EL (cell line): ENCODE measurements at regions not wholly inside any gene's neighbourhood (a gene's known extent, or its start where the extent isn't known, plus 50 kb on each side); places are given as distances from the start of the nearest gene placed in this dataset.
"Not testable (repeated sequence)": the region's sequence is repeated elsewhere in the genome, so short reads cannot be mapped to it uniquely, and the experiment has no call there.

Experiments used
- DNase-seq: peaks from one replicate; pipeline ENCODE4 v3.0.0-alpha.2; 2016

DNA sequence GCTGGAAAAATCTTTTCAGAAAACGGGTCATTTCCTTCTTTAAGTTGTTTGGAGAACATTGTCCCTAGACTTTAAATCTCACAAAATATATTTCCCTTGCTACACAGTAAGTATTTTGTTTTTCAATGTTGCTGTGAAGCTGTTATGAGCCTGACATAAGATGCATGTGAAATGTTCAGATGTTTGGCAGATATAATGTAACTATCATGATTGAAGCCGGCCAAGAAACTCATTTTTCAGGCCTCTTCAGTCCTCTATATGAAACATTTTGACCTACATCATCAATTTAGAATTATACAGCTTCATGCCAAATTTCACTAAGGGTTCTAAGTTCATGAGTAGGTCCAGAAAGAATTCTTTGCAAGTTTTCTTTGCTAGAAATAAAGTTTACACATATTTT, 133.8 kb downstream of the JRKL start:
- no peak for DNase-seq

DNA sequence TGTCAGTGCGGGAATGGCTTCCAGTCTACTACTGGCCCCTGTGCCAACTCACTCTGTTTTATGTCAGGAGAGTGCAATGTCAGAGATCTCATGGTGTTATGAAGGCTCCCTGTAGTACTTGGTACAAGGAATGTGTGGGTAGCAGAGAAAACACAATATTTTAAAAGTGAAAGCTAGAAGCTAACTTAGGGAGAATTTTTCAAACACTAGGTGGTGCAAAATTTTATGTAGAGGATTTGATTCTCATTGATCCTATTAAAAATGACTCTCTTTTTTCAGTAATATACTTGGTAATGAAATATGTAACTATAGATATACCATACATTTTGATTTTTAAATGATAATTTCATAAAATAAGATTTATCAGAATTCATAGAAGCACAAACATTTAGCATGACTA, 134.7 kb downstream of the JRKL start:
- DNase-seq, result no peak

DNA sequence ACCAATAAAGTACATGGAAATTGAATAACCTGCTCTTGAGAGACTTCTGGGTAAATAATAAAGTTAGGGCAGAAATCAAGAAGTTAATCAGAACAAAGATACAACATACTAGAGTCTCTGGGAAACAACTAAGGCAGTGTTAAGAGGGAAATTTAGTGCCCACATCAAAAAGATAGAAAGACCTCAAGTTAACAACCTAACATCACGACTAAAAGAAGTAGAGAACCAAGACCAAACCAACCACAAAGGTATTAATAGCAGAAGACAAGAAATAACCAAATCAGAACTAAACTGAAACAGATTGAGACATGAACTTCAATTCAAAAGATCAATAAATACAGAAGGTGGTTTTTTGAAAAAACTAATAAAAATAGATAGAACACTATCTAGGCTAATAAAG, 140.7 kb downstream of the JRKL start:
- no peak for DNase-seq

DNA sequence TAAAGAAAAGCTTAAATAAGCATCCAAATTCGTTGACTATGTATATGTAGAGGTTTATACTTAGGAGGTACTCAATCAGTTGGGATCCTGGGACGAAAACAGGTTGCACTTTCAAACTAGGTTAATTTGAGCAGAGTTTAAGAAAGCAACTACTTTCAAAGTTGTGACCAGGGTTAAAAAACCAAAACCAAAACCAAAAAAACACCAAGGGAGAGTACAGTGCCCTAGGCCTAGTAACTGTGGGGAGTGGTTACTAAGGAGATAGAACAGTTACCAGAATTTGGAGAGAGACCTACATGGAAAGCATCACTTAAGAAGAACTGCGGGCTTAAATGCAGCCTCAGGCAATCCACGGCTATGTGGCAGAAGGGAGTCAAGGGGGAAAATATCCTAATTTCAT, 148.3 kb downstream of the JRKL start:
- DNase-seq, result no peak

DNA sequence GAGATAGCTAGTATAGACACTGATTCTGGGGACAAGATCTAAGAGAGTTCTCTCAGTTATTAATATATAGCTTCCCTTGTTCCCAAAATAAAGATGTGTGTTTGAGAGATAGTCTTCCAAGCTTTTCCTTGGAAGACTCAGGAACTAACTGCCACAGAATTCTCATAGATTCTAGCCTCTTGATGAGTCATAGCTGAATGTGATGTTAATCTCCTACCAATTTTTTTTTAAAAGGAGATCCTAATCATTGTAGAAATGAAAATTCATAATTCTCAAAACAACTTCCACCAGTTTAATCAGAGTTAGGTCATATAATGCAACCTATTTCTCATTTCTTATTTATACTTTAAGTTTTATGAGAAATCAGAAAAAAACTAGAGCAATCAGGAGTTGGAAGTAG, 148.8 kb downstream of the JRKL start:
- DNase-seq, result no peak

DNA sequence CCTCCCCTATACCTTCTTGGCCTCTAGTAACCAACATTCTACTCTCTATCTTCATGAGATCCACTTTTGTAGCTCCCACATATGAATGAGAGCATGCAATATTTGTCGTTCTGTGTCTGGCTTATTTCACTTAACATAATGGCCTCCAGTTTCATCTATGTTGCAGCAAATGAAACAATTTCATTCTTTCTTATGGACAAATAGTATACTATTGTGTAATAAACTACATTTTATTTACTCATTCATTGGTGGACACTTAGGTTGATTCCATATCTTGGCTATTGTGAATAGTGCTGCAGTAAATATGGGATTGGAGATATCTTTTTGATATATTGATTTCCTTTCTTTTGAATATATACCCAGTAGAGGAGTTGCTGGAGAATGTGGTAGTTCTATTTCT, 151.1 kb downstream of the JRKL start:
- no peak for DNase-seq

DNA sequence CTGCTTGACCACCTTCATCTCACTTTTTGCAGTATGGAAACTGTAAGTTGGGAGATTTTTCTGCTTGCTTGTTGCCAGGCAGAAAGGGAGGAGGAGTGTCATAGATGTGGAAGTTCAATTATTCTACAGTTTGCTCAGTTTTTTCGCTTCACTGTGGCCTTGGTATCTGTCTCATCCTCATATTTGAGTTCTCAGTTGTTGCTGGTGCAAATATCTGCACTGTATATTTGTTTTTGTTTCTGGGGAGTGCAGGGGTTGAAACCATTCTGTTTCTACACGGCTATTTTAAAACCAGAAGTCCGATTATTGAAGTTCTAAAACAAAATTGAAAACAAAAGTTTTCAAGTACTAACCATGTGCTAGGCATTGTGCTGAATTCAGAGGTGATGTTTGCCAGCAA, 153.4 kb downstream of the JRKL start:
- no peak for DNase-seq

DNA sequence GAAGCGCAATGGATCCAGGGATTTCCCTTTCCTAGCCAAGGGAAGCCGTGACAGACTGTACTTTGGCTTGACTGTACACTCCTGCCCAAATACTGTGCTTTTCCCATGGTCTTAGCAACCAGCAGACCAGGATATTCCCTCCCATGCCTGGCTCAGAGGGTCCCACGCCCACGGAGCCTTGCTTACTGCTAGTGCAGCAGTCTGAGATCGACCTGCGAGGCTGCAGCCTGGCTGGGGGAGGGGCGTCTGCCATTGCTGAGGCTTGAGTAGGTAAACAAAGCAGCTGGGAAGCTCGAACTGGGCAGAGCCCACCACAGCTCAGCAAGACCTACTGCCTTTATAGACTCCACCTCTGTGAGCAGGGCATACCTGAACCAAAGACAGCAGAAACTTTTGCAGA, 155.4 kb downstream of the JRKL start:
- not testable (repeated sequence) for DNase-seq

DNA sequence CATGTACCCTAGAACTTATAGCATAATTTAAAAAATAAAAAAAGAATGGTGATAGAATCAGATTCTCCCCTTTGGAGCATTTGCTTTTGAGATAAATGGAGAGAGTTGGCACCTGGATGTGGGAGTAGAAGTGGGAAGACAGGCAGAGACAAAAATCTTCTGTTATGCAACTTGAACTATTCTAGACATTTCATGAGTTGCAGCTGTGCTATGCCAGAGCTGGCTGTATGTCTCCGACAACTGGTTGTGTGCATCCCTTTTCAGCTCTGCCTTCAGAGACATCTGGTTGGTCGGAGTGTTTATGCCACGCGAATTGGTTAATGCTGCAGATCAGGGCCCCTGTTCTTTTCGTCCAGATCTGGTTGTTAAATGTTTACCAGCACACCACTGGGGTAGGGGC, 161.3 kb downstream of the JRKL start:
- DNase-seq, result no peak

DNA sequence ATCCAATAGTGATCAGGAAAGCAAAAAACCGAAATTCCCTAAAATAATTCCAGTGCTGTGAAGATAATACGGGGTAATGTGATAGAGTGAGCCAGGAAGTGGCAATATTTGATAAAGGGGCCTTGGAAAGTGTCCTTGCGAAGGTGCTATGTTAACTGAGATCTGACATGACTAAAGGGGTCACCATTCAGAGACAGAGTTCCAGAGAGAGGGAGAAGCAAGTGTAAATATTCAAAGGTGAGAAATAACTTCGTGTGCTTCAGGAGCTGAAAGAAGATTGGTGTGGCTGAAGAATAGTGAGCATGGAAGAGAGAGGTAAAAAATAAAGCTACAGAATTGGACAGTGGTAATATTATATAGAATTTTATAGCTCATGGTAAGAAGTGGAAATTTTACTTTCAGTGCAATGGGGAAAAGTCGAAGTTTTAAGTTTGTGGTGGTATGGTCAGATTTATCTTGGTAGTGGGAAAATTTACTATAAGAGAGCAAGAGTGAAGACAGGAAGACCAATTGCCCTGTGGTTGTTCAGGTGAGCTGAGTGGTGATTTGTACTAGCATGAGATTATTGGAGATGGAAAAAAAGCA, 164.5 kb downstream of the JRKL start:
- no peak for DNase-seq

DNA sequence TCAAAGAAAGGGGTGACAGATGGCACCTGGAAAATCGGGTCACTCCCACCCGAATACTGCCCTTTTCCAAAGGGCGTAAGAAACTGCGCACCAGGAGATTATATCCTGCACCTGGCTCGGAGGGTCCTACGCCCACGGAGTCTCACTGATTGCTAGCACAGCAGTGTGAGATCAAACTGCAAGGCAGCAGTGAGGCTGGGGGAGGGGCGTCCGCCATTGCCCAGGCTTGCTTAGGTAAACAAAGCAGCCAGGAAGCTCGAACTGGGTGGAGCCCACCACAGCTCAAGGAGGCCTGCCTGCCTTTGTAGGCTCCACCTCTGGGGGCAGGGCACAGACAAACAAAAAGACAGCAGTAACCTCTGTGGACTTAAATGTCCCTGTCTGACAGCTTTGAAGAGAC, 166.0 kb downstream of the JRKL start:
- DNase-seq, result not testable (repeated sequence)

DNA sequence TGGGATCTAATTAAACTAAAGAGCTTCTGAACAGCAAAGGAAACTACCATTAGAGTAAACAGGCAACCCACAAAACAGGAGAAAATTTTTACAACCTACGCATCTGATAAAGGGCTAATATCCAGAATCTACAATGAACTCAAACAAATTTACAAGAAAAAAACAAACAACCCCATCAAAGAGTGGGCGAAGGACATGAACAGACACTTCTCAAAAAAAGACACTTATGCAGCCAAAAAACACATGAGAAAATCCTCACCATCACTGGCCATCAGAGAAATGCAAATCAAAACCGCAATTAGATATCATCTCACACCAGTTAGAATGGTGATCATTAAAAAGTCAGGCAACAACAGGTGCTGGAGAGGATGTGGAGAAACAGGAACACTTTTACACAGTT, 170.9 kb downstream of the JRKL start:
- not testable (repeated sequence) for DNase-seq

DNA sequence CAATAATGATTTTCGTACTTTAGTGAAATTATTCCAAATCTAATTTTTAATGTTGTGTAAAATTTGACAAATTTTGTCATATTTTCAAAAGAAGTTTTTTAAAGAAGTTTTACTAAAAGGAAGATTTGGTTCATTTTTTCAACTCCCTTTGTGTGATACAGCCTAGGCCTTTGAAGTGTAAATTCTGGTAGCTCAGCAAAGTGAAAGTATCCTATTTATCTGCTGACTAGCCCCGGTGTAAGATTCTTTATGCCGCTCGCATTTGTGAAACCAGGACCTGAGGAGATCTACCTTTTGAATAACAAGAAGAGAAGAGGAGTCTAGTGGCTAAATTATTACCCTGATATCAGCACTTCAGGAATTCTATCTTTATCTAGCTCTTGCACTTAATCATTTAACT, 177.4 kb downstream of the JRKL start:
- DNase-seq, result no peak

DNA sequence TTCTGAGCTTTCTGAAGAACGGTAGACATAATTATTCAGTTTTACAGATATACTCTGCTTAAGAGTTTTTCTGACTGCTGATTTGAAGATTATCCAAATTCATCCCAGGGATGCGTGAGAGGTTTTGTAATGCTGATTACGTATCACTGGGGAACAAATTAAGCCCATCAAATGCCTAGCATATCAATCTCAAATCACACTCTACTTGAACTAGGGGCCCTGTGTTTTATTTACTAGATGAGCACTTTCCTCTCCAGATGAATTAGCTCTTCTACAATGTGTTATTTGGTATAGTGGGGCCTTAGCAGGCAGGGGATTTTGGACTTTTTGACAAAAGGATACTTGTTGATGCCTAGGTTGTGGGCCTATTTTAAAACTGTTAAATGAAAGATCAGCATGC, 177.9 kb downstream of the JRKL start:
- DNase-seq, result no peak

DNA sequence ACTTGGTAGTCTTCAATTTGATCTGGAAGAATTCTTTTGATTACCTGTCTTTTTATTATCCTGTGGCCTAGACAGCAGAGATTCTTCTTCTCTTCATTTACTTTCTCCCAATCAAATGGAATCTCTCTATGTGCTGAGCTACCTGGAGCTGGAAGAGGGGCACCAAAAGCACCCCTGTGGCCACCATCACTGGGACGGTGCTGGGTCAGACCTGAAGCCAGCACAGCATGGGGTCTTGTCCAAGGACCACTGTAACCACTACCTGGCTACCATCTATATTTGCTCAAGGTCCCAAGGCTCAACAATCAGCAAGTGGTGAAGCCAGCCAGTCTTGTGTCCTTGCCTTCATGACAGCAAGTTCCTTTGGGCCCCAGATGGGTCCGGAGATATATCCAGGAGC, 186.6 kb downstream of the JRKL start:
- DNase-seq, result no peak

DNA sequence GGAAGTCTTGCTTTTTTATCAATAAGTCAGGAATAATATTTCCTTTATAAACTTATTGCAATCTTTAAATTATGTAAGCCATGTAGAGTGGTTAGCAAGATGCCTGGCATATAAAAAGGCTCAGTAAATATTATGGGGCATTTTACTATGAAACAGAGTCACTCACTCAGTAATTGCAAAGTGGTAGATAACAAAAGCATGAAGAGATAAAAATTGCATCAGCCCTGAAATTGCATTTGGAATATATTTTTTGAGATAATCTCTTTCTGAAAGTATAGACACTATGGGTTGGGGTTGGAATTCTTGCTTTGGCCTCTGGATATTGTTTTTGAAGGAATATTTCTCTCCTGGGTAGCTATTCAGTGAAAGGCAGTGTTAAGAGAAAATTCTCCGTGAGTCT, 188.6 kb downstream of the JRKL start:
- DNase-seq, result no peak

DNA sequence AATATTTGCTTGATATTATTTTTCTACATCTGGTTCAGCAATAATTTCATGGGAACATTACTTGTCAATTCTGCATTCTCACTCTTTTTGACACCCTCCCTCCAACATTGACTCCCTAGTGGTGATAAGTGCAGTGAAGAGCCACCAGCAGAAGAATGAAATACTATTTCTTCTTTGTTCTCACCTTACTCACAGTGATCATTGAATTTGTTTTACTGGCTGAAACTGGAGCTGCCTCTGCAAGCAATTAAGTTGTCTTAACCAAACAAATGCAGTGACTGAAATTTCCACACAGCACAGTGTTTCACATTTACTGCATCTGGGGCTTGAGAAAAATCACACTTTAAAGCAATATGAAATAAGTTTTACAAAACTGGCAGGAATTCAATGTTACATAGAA, 189.8 kb downstream of the JRKL start:
- DNase-seq, result no peak

DNA sequence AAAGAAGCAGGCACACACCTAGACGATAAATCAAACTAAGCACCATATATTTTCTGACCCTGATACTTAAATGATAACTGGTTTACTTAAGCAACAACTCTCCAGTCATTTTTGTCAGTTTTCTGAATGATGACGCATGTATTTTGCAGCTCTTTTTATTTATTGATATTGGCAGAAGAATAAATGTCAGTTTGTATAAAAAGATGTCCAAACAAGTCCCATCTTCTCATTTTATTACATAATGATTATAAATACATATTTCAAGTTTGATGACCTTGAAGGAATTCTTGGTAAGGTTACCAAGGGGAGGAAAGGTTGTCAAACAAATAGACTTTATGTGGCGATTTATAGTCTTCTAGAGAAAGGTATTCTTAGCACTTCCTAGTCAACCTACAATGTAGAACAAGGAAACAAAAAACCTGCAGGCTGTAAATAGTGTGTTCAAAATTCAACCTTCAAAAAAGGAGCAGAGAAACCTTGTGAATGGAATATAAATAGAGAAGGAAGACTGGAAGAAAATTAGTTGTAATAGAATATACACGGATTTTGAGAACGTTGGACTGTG, 190.7 kb downstream of the JRKL start:
- no peak for DNase-seq

DNA sequence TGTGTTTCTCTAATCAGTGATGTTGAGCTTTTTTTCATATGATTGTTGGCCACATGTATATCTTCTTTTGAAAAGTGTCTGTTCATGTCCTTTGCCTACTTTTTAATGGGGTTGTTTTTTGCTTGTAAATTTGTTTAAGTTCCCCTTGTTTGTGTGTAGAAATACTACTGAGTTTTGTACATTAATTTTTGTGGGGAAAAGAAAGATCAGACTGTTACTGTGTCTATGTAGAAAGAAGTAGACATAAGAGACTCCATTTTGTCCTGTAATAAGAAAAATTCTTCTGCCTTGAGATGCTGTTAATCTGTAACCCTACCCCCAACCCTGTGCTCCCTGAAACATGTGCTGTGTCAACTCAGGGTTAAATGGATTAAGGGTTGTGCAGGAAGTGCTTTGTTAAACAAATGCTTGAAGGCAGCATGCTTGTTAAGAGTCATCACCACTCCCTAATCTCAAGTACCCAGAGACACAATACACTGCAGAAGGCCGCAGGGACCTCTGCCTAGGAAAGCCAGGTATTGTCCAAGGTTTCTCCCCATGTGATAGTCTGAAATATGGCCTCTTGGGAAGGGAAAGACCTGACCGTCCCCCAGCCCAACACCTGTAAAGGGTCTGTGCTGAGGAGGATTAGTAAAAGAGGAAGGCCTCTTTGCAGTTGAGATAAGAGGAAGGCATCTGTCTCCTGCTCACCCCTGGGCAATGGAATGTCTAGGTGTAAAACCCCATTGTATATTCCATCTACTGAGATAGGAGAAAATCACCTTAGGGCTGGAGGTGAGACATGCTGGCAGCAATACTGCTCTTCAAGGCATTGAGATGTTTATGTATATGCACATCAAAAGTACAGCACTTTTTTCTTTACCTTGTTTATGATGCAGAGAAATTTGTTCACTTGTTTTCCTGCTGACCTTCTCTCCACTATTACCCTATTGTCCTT, 196.4 kb downstream of the JRKL start:
- DNase-seq, result not testable (repeated sequence)

DNA sequence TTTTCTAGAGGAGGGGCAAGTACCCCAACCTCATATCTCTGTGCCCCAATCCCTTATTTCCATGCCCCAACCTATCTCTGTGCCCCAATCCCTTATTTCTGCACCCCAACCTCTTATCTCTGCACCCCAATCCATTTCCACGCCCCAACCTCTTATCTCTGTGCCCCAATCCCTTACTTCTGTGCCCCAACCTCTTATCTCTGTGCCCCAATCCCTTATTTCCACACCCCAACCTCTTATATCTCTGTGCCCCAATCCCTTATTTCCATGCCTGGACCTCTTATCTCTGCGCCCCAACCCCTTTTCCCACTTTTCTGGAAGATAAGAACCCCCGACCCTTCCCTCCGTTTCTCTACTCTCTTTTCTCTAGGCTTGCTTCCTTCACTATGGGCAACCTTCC, 199.0 kb downstream of the JRKL start:
- not testable (repeated sequence) for DNase-seq

DNA sequence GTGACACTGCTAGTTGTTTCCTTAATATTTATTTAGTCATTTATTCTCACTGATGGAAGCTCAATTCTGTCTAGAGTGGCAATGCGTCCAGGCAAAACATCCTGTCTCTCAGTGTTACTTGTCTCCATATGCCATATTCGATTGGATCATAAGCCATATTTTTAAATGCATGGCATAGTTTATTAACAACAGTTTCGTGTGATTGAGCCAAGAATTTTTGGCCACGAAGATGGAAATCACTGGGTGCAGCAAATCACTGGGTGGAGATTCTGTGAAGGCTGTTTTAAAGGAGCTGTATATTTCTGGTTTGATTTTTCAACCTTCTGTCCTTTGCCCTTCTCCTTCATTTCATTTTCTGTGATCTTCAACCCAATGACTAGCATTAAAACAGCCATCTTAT, 205.2 kb downstream of the JRKL start:
- DNase-seq, result no peak

DNA sequence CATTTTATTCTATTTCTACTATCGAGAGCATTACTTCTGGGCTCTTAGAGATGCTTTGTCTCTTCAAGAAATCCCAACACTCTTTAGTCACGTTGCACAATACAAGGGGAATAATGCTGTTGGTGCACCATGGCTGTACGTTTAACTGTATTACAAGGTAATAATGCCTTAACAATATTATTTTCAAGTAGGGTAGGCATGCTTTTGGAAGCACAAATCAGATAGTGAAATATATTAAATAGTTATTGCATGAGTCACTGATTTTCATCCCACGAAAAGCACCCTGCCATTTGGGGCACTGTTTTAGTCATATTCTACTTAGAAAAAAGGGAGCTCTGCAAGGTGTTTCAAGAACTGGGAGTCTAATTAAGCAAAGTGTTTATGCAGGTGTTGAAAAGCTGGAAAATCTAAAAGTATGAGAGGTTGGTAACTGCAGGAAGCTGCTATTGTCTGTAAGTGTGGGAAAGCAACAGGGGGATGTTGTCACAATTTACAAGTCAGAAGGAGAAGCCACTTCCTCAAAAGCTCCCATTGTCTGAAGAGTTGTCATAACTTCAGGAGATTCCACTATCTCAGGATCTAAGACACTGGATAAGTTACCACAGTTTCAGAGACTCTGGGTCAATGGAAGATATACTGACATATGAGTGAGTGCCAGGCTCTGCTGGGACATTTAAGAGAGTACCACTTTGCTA, 218.2 kb downstream of the JRKL start:
- DNase-seq, result peak; percentile 3

DNA sequence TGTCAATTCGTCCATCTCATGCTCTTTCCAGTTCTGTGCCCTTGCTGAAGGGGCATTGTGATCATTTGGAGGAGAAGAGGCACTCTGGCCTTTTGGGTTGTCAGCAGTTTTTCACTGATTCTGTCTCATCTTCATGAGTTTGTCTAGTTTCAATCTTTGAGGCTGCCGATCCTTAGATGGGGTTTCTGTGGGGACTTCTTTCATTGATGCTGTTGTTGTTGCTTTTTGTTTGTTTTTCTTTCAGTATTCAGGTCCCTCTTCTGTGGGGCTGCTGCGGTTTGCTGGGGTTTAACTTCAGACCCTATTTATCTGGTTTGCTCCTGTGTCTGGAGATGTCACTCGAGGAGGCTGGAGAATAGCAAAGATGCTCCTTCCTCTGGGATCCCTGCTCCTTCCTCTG, 224.3 kb downstream of the JRKL start:
- DNase-seq, result no peak

DNA sequence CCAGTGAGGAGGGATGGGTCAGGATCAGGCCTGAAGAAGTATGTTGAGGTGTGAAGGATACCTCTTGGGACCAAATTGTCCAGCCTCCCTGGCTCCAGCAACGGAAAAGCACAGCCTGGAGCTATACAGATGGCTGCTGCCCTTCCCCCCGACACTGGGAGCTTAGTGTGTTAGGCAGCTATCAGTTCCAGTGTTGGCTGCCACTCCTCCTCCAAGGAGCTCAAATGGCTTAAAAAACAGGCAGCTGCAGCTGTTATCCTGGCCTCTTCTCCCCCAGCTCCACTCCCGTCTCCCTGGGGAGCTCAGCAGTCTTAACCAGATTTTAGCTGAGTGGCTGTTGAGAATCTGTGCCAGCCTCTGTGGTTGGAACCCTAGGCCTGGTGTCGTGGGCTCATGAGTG, 225.0 kb downstream of the JRKL start:
- DNase-seq, result no peak
